HEK293T (cell line): ENCODE measurements at regions not wholly inside any gene's neighbourhood (a gene's known extent, or its start where the extent isn't known, plus 50 kb on each side); places are given as distances from the start of the nearest gene placed in this dataset.

Source experiments
- CTCF ChIA-PET: fragments of 350-600 bp; formaldehyde crosslinking; extraction: SDS; loops from one replicate; lab custom pipeline; 2021; ENCODE audit warnings: antibody characterized with exemption, inconsistent platforms; lab: Yijun Ruan, JAX
- POLR2A ChIA-PET: fragments of 350-600 bp; formaldehyde crosslinking; extraction: SDS; loops from one replicate; lab custom pipeline; 2020; ENCODE audit warnings: antibody characterized with exemption, inconsistent platforms; lab: Yijun Ruan, JAX
- DNase-seq: peaks from one replicate; pipeline ENCODE4 v3.0.0; 2012; ENCODE audit warnings: mixed read lengths; ENCODE audit errors: extremely low spot score
- ARNT ChIP-seq: fragments of 450-650 bp; IDR thresholded peaks from 2 replicates; pipeline ENCODE4 v1.6.1; 2017; ENCODE audit warnings: mild to moderate bottlenecking
- BHLHE40 ChIP-seq: fragments of 450-650 bp; IDR thresholded peaks from 2 replicates; pipeline ENCODE4 v1.6.1; 2016; ENCODE audit warnings: mild to moderate bottlenecking, moderate library complexity, borderline replicate concordance
- CTBP1 ChIP-seq: fragments of 450-650 bp; IDR thresholded peaks from 2 replicates; pipeline ENCODE4 v1.6.1; 2016; ENCODE audit warnings: borderline replicate concordance
- ELF4 ChIP-seq: fragments of 450-650 bp; IDR thresholded peaks from 2 replicates; pipeline ENCODE4 v1.6.1; 2017; ENCODE audit warnings: antibody characterized with exemption
- FOXA1 ChIP-seq: fragments of 450-650 bp; IDR thresholded peaks from 2 replicates; pipeline ENCODE4 v1.6.1; 2016; ENCODE audit warnings: mild to moderate bottlenecking
- FOXK2 ChIP-seq: fragments of 450-650 bp; IDR thresholded peaks from 2 replicates; pipeline ENCODE4 v1.6.1; 2016; ENCODE audit warnings: mild to moderate bottlenecking
- FOXM1 ChIP-seq: fragments of 450-650 bp; IDR thresholded peaks from 2 replicates; pipeline ENCODE4 v1.6.1; 2017; ENCODE audit warnings: mild to moderate bottlenecking, borderline replicate concordance
- HDGF ChIP-seq: fragments of 450-650 bp; IDR thresholded peaks from 2 replicates; pipeline ENCODE4 v1.6.1; 2017; ENCODE audit warnings: antibody characterized with exemption, borderline replicate concordance
- L3MBTL2 ChIP-seq: fragments of 450-650 bp; conservative IDR thresholded peaks from 2 replicates; pipeline ENCODE4 v1.6.1; 2016; ENCODE audit warnings: mild to moderate bottlenecking
- LEF1 ChIP-seq: fragments of 450-650 bp; IDR thresholded peaks from 2 replicates; pipeline ENCODE4 v1.6.1; 2017; ENCODE audit warnings: mild to moderate bottlenecking, borderline replicate concordance
- NFRKB ChIP-seq: fragments of 450-650 bp; IDR thresholded peaks from 2 replicates; pipeline ENCODE4 v1.6.1; 2016; ENCODE audit warnings: mild to moderate bottlenecking, moderate library complexity
- PKNOX1 ChIP-seq: fragments of 450-650 bp; IDR thresholded peaks from 2 replicates; pipeline ENCODE4 v1.6.1; 2016
- SP1 ChIP-seq: fragments of 450-650 bp; IDR thresholded peaks from 2 replicates; pipeline ENCODE4 v1.6.1; 2017
- SUZ12 ChIP-seq: fragments of 450-650 bp; IDR thresholded peaks from 2 replicates; pipeline ENCODE4 v1.6.1; 2016; ENCODE audit warnings: mild to moderate bottlenecking
- TARDBP ChIP-seq: fragments of 450-650 bp; IDR thresholded peaks from 2 replicates; pipeline ENCODE4 v1.6.1; 2016
- ZNF384 ChIP-seq: fragments of 450-650 bp; IDR thresholded peaks from 2 replicates; pipeline ENCODE4 v1.6.1; 2016

- ChIA-PET POLR2A (no interaction called here), CTCF (no interaction called here)
- no peak for DNase-seq
- no peak for TF ChIP-seq L3MBTL2
- no peak for TF ChIP-seq FOXK2
- TF ChIP-seq PKNOX1 = peak; percentile 48
These were observed 482.8 kb downstream of the SLITRK5 start for GRCh38 chr13:88154001-88154400.

- ChIA-PET POLR2A (no interaction called here), CTCF (no interaction called here)
- TF ChIP-seq FOXA1 (no peak), FOXK2 (no peak), ARNT (no peak), FOXM1 (no peak), SP1 (no peak), CTBP1 (no peak), HDGF (no peak), LEF1 (no peak), SUZ12 (no peak), TARDBP (no peak), ELF4 (no peak), PKNOX1 (no peak), NFRKB (no peak), BHLHE40 (no peak)
- DNase-seq = no peak
These were observed 491.0 kb downstream of the SLITRK5 start for GRCh38 chr13:88162076-88162702.

GRCh38 chr13:88176231-88176630, 505.1 kb downstream of the SLITRK5 start:
- POLR2A ChIA-PET = no interaction called here
- CTCF ChIA-PET = interaction anchor here (0.9 kb wide), 1 partner anchor 11 kb away, joined by 4 read pairs; no protein-coding TSS in a partner anchor
- DNase-seq = no peak
- TF ChIP-seq ARNT (no peak), ZNF384 (no peak)

- no peak for DNase-seq
- POLR2A ChIA-PET = no interaction called here
- TF ChIP-seq TARDBP (no peak), BHLHE40 (no peak), NFRKB (no peak), SP1 (no peak)
- CTCF ChIA-PET = no interaction called here
These were observed 512.3 kb downstream of the SLITRK5 start for GRCh38 chr13:88183440-88183839.

- ChIA-PET CTCF (no interaction called here), POLR2A (no interaction called here)
- TF ChIP-seq FOXA1 = no peak
- TF ChIP-seq L3MBTL2 = no peak
- TF ChIP-seq SUZ12 = no peak
- TF ChIP-seq ELF4 = no peak
- TF ChIP-seq BHLHE40 = no peak
- no peak for TF ChIP-seq SP1
- no peak for TF ChIP-seq LEF1
- TF ChIP-seq CTBP1 = no peak
- DNase-seq = no peak
These were observed 517.8 kb downstream of the SLITRK5 start for GRCh38 chr13:88188986-88189385.

GRCh38 chr13:88189728-88190127, 518.6 kb downstream of the SLITRK5 start:
- no peak for TF ChIP-seq NFRKB
- TF ChIP-seq ARNT = no peak
- no peak for TF ChIP-seq SP1
- no peak for TF ChIP-seq BHLHE40
- TF ChIP-seq FOXA1 = no peak
- TF ChIP-seq LEF1 = no peak
- no peak for TF ChIP-seq FOXM1
- TF ChIP-seq FOXK2 = no peak
- no peak for TF ChIP-seq ELF4
- TF ChIP-seq L3MBTL2 = no peak
- TF ChIP-seq TARDBP = no peak
- TF ChIP-seq PKNOX1 = no peak
- no peak for TF ChIP-seq ZNF384
- TF ChIP-seq SUZ12 = no peak
- no peak for TF ChIP-seq CTBP1
- POLR2A ChIA-PET = no interaction called here
- CTCF ChIA-PET = interaction anchor here (0.5 kb wide), 1 partner anchor 411 kb away, joined by 3 read pairs; no protein-coding TSS in a partner anchor
- no peak for DNase-seq

- TF ChIP-seq FOXK2 (no peak), PKNOX1 (no peak), CTBP1 (no peak), HDGF (no peak), ZNF384 (no peak), TARDBP (no peak), ARNT (no peak), FOXA1 (no peak), BHLHE40 (no peak), L3MBTL2 (no peak), SUZ12 (no peak), FOXM1 (no peak), SP1 (no peak), ELF4 (no peak)
- no peak for DNase-seq
- ChIA-PET CTCF (no interaction called here), POLR2A (no interaction called here)
These were observed 524.9 kb downstream of the SLITRK5 start for GRCh38 chr13:88196106-88196505.
